Left renal cortex interstitium (tissue), 4 donors: ENCODE measurements at regions not wholly inside any gene's neighbourhood (a gene's known extent, or its start where the extent isn't known, plus 50 kb on each side); places are given as distances from the start of the nearest gene placed in this dataset.
"Not testable (repeated sequence)": the region's sequence is repeated elsewhere in the genome, so short reads cannot be mapped to it uniquely, and the experiment has no call there.

Experiments
- DNase-seq, 4 donors: peaks; one replicate each; pipeline ENCODE4 v3.0.0-alpha.2; 2013; ENCODE audit warnings: low read depth in 4 of 4, low spot score in 2 of 4, missing footprints in 1 of 4

GRCh38 chr2:228373191-228373590, 191.7 kb upstream of the SPHKAP start:
- DNase-seq, result no peak

DNA sequence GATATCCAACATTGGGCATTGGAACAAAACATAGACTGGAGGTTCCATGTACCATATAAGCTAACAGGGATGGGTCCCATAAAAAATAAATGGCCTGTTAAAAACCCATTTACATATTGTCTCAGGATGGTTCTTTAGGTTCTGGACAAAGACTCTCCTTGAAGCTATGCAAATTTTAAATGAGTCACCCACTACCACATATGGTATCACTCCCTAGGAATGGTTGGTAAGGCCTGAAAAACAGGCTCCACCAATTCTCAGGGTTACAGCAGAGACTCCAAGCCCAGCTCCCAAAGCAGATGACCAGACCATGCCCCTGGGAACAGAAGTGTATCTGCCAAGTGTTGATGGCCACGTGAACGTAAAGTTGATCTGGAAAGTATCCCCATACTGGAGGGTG, 190.7 kb upstream of the SPHKAP start:
- no peak for DNase-seq

DNA sequence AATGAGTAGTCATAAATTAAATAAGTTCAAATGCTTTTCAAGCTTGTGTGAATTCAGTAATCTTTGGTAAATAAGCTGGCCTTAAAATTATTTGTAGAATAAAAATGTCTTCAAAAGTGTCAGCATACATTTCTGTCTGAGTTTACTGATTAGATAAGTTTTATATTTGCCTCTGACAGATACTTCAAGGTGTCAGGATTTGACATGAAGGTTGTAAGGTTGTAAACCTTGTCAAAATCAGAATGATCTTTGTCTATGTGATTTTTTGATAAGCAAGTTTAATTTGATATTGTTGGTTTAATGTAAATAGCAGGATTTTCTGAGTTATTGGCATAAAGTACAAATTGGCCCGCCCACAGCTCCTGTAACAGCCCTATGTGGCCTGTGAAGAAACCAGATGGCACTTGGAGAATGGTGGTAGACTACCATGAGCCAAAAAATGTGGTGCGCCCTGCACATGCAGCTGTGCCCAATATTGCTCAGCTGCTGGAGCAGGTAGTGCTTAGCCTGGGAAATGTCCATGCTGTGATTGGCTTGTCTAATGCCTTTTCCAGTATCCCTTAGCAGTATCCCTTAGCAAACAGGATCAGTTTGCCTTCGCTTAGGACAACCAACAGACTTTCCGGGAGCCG, 188.0 kb upstream of the SPHKAP start:
- no peak for DNase-seq

DNA sequence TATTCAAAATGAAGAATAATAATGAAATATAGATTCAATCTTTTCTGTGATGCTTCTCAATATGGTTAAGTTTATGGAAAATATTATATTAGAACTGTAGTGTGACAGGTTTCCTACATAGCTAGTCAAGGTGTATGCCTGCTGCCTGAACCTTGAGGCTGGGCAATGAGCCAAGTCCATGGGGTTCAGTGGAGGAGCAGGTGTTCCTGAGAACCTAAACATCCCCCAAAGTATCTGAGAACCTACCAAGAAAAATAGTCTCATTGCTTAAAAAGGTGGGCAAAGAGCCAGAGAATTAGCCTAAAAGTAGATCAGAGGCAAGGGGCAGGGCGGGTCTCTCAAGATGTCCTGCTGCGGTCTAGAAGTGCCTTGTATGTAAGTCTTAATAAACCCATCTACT, 185.9 kb upstream of the SPHKAP start:
- DNase-seq, result no peak

- DNase-seq, result no peak
Observed at GRCh38 chr2:228359473-228359872, 178.0 kb upstream of the SPHKAP start.

GRCh38 chr2:228355897-228356296, 174.4 kb upstream of the SPHKAP start:
- no peak for DNase-seq

GRCh38 chr2:228352980-228353379, 171.5 kb upstream of the SPHKAP start:
- DNase-seq, result not testable (repeated sequence)

GRCh38 chr2:228352048-228352447, 170.6 kb upstream of the SPHKAP start:
- DNase-seq, result no peak

GRCh38 chr2:228348516-228349064, 167.1 kb upstream of the SPHKAP start:
- no peak for DNase-seq

DNA sequence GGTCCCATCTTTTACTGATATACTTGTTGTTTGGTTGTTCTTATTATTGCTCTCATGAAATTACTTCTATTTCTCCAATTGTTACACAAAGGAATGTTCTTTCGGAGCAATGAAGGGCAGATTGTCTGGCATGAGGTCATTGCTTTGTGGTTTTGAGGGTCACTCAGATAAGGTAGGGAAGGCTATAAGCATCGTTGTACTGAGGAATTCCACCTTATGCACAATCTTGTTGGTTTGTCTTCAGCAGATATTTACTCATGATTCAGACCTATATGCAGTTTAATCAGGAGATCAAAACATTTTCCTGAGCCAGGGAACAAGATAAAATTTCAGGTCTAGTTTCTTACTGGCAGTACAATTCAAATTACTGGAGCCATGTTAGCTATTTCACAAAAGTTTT, 163.0 kb upstream of the SPHKAP start:
- no peak for DNase-seq

DNA sequence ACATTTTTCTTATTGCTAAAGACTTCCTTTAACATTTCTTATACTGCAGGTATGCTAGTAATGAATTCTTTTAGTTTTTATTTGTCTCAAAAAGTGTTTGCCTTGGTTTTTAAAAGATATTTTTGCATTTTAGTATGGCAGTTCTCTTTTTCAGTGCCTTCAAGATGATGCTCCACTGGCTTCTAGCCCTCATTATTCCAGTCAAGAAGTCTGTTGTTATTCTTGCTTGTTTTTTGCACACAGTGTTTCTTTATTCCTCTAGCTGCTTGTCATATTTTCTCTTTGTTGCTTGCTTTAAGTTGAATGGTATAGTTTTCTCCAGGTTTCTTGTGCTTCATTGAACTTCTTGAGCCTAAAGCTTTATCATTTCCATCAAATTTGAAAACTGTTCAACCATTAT, 158.0 kb upstream of the SPHKAP start:
- DNase-seq, result no peak

GRCh38 chr2:228334180-228334579, 152.7 kb upstream of the SPHKAP start:
- no peak for DNase-seq

GRCh38 chr2:228329282-228329681, 147.8 kb upstream of the SPHKAP start:
- no peak for DNase-seq

GRCh38 chr2:228321015-228321414, 139.5 kb upstream of the SPHKAP start:
- DNase-seq, result no peak

GRCh38 chr2:228318218-228318617, 136.7 kb upstream of the SPHKAP start:
- peak in 1 of 4 donors; percentile 15 for DNase-seq

DNA sequence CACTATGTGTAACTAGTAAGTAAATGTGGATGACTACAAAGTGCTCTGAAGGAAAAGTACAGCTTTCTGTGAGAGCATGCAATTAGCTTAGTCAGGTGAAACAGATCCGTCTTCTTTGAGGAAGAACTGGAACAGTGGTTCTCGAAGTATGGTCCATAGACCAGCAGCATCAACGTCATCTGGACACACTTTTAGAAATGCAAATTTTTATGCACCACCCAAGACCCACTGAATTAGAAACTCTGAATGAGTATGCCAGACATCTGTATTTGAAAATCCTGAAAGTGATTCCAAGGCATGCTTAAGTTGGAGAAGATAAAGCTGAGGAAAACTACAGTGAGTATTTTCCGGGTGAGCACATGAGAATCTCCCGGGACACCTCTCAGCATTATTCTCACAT, 130.7 kb upstream of the SPHKAP start:
- DNase-seq, result no peak

- no peak for DNase-seq
Observed at GRCh38 chr2:228303960-228304359, 122.5 kb upstream of the SPHKAP start.

DNA sequence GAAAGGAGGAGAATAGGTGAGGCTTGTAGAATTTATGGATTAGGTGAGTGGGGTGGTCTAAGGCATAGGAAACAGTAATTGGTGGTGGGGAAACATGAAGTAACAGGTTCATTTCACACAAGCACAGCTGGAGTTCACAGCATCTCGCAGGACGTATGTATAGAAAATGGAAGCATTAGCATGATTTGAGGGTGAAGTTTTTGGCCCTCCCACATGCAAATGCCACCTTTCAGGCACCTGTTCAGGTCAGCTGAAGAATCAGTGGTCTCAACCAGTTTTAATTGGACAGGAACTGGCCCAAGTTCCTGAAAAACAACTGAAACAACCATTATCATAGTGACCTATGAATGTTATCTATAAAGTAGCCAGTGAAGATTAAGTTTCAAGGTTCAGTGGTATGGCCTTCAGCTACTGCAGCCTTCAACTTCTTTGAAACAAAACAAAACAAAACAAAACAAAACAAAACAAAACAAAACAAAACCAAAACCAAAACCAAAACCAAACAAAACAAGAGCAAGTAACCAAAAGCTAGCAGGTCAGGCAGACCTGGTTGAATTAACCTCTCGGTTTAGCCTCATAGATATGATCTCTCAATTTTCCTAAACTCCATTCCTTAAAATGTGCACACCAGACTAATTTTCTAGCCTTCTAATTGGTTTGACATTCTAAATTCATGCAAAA, 102.1 kb upstream of the SPHKAP start:
- no peak for DNase-seq

GRCh38 chr2:228282376-228282775, 100.9 kb upstream of the SPHKAP start:
- no peak for DNase-seq

GRCh38 chr2:228273159-228273558, 91.7 kb upstream of the SPHKAP start:
- no peak for DNase-seq

DNA sequence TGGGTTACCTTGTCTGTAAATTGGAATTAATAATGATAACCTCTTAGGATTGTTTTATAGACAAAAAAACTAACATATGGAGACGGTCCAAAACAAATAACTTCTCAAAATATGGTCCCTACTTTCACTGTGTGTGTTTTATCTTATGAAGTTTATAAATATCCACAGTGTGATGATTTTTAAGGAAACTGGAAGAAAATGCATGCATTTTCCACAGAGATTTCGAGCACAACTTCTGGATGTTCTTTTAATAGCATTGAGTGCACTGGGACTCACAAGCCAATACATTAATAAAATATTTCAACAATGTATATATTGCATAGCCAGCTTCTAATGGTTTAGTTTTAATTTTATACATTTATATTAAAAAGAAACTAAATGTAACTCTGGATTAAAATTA, 87.9 kb upstream of the SPHKAP start:
- no peak for DNase-seq

DNA sequence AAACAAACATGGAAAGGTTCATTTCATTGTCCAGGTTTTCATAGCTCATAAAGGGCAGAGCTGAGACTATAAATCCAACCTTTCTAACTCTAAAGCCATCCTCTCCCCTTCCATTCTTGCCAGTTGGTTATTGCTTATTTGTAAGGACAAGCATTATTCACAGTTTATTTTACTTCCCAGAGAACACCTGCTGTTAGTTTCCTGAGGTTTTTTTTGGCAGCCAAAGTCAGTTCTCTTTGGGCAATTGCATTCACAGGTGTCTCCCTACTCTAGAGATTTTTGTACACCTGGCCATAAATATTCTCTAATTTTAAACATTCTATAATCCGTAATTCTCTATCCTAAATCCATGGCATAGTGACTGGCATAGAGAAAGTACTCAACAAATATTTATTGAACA, 87.3 kb upstream of the SPHKAP start:
- no peak for DNase-seq
